K562 (cell line): ENCODE measurements at regions not wholly inside any gene's neighbourhood (a gene's known extent, or its start where the extent isn't known, plus 50 kb on each side); places are given as distances from the start of the nearest gene placed in this dataset.
A peak's percentile ranks its signal among the peaks of the same experiment; 100 is the strongest.

Experiments used
- ATAC-seq: fragments of 200-7000 bp; cut with Tn5 transposase; 3 replicates; pipeline ENCODE4 v1.9.1; 2020; ENCODE audit warnings: moderate library complexity
- BruUV-seq: library from RNA; stranded (reverse); fragments of 400-500 nt; replicated peaks from 2 replicates; lab custom pipeline; 2021; lab: Mats Ljungman, UMichigan
- CTCF ChIA-PET: fragments of 300-600 bp; formaldehyde crosslinking; extraction: SDS; loops from one replicate; lab custom pipeline; 2021; ENCODE audit warnings: low intra/inter-chr PET ratio; lab: Yijun Ruan, JAX
- POLR2A ChIA-PET: fragments of 300-600, 350-650 bp; sonication (Branson Sonifier 250); formaldehyde crosslinking; extraction: SDS; loops from one replicate; lab custom pipeline; 2021; ENCODE audit warnings: antibody characterized with exemption, inconsistent platforms; lab: Yijun Ruan, JAX
- DNase-seq, 4 experiments: peaks; one replicate each; pipeline versions ENCODE4 v3.0.0 to v3.0.0-alpha.2; 2011 to 2018; ENCODE audit warnings: low spot score in 3 of 4, mixed read lengths in 3 of 4; ENCODE audit errors: extremely low read depth in 1 of 4
- FAIRE-seq: peaks from 2 replicates; lab custom pipeline; 2011; peaks lifted over from hg19 to GRCh38; lab: Jason Lieb, UNC
- H2AFZ ChIP-seq: 2 replicates; pipeline ENCODE4 v1.6.0; 2011; ENCODE audit warnings: low read depth, low read length, control low read depth, inconsistent platforms
- H3K27ac ChIP-seq: fragments of 200-600 bp; 3 replicates; pipeline ENCODE4 v1.8.0; 2011; ENCODE audit warnings: low read depth, mild to moderate bottlenecking, control low read depth, inconsistent platforms, low read length, moderate library complexity, mixed read lengths; ENCODE audit errors: extremely low read depth
- H3K27me3 ChIP-seq, 2 experiments: fragments of 300-600 bp in 1 of 2; 2 replicates in 1 of 2; 3 replicates in 1 of 2; pipeline versions ENCODE4 v1.6.0 to v1.8.0; 2011; ENCODE audit warnings: inconsistent platforms in 2 of 2, low read length in 2 of 2, mild to moderate bottlenecking in 1 of 2, mixed read lengths in 1 of 2, moderate library complexity in 1 of 2; ENCODE audit not compliant: control insufficient read depth in 2 of 2, insufficient read depth in 2 of 2
- H3K36me3 ChIP-seq: fragments of 300-600 bp; 3 replicates; pipeline ENCODE4 v1.8.0; 2011; ENCODE audit warnings: mild to moderate bottlenecking, low read length, inconsistent platforms; ENCODE audit not compliant: control insufficient read depth, insufficient read depth
- H3K4me1 ChIP-seq, 2 experiments: fragments of 200-600 bp in 1 of 2; replicated peaks in 1 of 2; 2 replicates in 1 of 2; 3 replicates in 1 of 2; pipeline versions ENCODE4 v1.5.1 to v1.8.0; 2011; ENCODE audit warnings: inconsistent platforms in 2 of 2, low read length in 2 of 2, mild to moderate bottlenecking in 1 of 2, mixed read lengths in 1 of 2, moderate library complexity in 1 of 2; ENCODE audit not compliant: control insufficient read depth in 2 of 2, insufficient read depth in 2 of 2
- H3K4me2 ChIP-seq: 2 replicates; pipeline ENCODE4 v1.6.1; 2011; ENCODE audit warnings: low read length, control low read depth, inconsistent platforms, mixed read lengths; ENCODE audit not compliant: insufficient read depth
- H3K4me3 ChIP-seq: fragments of 200-600 bp; sonication (generic), shearing (Covaris generic); 2 replicates; pipeline ENCODE4 v1.5.1; 2016; ENCODE audit warnings: control low read depth, inconsistent platforms
- H3K79me2 ChIP-seq: fragments of 200-600 bp; 3 replicates; pipeline ENCODE4 v1.8.0; 2011; ENCODE audit warnings: low read length, inconsistent platforms; ENCODE audit not compliant: control insufficient read depth, insufficient read depth
- H3K9ac ChIP-seq, 2 experiments: 2 replicates each; pipeline versions ENCODE4 v1.6.0 to v1.6.1; 2011; ENCODE audit warnings: low read depth in 2 of 2, low read length in 2 of 2, control low read depth in 1 of 2, inconsistent platforms in 1 of 2, mild to moderate bottlenecking in 1 of 2, mixed read lengths in 1 of 2; ENCODE audit not compliant: insufficient read depth in 1 of 2
- H3K9me1 ChIP-seq: one replicate; pipeline ENCODE4 v1.6.0; 2011; ENCODE audit warnings: inconsistent platforms, mild to moderate bottlenecking, low read length, moderate library complexity; ENCODE audit not compliant: control insufficient read depth, insufficient read depth
- H3K9me3 ChIP-seq: replicated peaks from 2 replicates; pipeline ENCODE4 v1.5.1; 2011; ENCODE audit warnings: low read depth, low read length, inconsistent platforms; ENCODE audit not compliant: control insufficient read depth, insufficient read depth
- H4K20me1 ChIP-seq: replicated peaks from 2 replicates; pipeline ENCODE4 v1.6.1; 2011; ENCODE audit warnings: low read length, inconsistent platforms, mixed read lengths; ENCODE audit not compliant: control insufficient read depth, insufficient read depth
- BACH1 ChIP-seq: fragments of 200-800 bp; sonication (Bioruptor generic); IDR thresholded peaks from 2 replicates; pipeline ENCODE4 v1.6.1; 2016; ENCODE audit warnings: missing genetic modification characterization, missing compliant biosample characterization
- CHD1 ChIP-seq: fragments of 200-600 bp; sonication (generic); IDR thresholded peaks from one replicate; pipeline ENCODE4 v1.6.1; 2012; ENCODE audit warnings: mild to moderate bottlenecking, moderate library complexity, low read length, inconsistent platforms
- NFIC ChIP-seq: fragments of 450-650 bp; IDR thresholded peaks from 2 replicates; pipeline ENCODE4 v1.6.1; 2017; ENCODE audit warnings: mild to moderate bottlenecking, inconsistent platforms
- POLR2H ChIP-seq: IDR thresholded peaks from 2 replicates; pipeline ENCODE4 v1.6.1; 2016; ENCODE audit warnings: missing genetic modification characterization, low read depth, mild to moderate bottlenecking, control low read depth, missing compliant biosample characterization, moderate library complexity
- TEAD4 ChIP-seq, 2 experiments: sonication (generic) in 1 of 2; formaldehyde crosslinking in 1 of 2; IDR thresholded peaks; 2 replicates each; pipeline versions ENCODE4 v1.6.1 to v1.8.0; 2012 to 2022; ENCODE audit warnings: borderline replicate concordance in 1 of 2, inconsistent platforms in 1 of 2, low read length in 1 of 2, mild to moderate bottlenecking in 1 of 2, missing genetic modification reagents in 1 of 2
- THRAP3 ChIP-seq: fragments of 450-650 bp; IDR thresholded peaks from 2 replicates; pipeline ENCODE4 v1.6.1; 2016; ENCODE audit warnings: mild to moderate bottlenecking, inconsistent platforms, borderline replicate concordance
- ZNF134 ChIP-seq: fragments of 250-450 bp; sonication (Bioruptor Pico); conservative IDR thresholded peaks from 2 replicates; pipeline ENCODE4 v1.4.0; 2020
- ZNF217 ChIP-seq: sonication (generic); formaldehyde crosslinking; IDR thresholded peaks from 2 replicates; pipeline ENCODE4 v1.8.0; 2022; ENCODE audit warnings: mild to moderate bottlenecking, missing genetic modification reagents
- ZNF76 ChIP-seq: fragments of 250-450 bp; sonication (Bioruptor Pico); IDR thresholded peaks from 2 replicates; pipeline ENCODE4 v1.4.0; 2020; ENCODE audit warnings: mild to moderate bottlenecking, moderate library complexity, borderline replicate concordance
- whole genome bisulfite sequencing: fragments of 100-300 bp; shearing (Covaris generic); methylation state at CpG from one replicate; pipeline ENCODE4 v1.1.6; 2016; ENCODE audit warnings: low coverage, mixed read lengths; ENCODE audit not compliant: insufficient coverage; ENCODE audit errors: missing lambda C conversion rate; 5-methylcytosine and 5-hydroxymethylcytosine counted together
- in situ Hi-C: fragments of 300-500 bp; cut with MboI; formaldehyde crosslinking; loops from 4 replicates; pipeline ENCODE4 v1.15.0; 2018; ENCODE audit warnings: inconsistent platforms, mixed read lengths
- intact Hi-C: fragments of 100-400 bp; cut with micrococcal nuclease; formaldehyde crosslinking; loops from 2 replicates; pipeline ENCODE4 v1.14.2; 2022

GRCh38 chr4:53785996-53786395 is 194.7 kb upstream of the LNX1 start (continued):
- TF ChIP-seq POLR2H (tag) (no peak), TEAD4 (IDR thresholded peaks at IDR 0.05; ENCODE audit: low read length) (no peak), TEAD4 (CRISPR knock-in tag; IDR thresholded peaks at IDR 0.05; ENCODE audit: borderline replicate concordance) (no peak), CHD1 (no peak), BACH1 (no peak), ZNF217 (CRISPR knock-in tag) (no peak)

GRCh38 chr4:53784112-53784511 is 192.8 kb upstream of the LNX1 start:
- Histone ChIP-seq H3K9me3 (no peaks in the 10 kb centered on the region), H3K9ac (no peak overlapping the region), H3K4me1 (no peaks in the 10 kb centered on the region), H3K27ac (no peak overlapping the region), H4K20me1 (no peaks in the 10 kb centered on the region), H3K36me3 (no peaks in the 10 kb centered on the region), H3K4me3 (no peak overlapping the region), H3K27me3 (no peaks in the 10 kb centered on the region; a peak in 2 of 5 replicates), H2AFZ (no peak overlapping the region), H3K79me2 (no peaks in the 10 kb centered on the region), H3K9me1 (no peaks in the 10 kb centered on the region)
- ChIA-PET POLR2A (no interaction called here), CTCF (no interaction called here)
- 2% methylated on average over 3 of the region's 3 CpGs for WGBS
- no peak for DNase-seq
- BruUV-seq: no TSS peak
- in situ Hi-C loops (no loop called here), intact Hi-C loops (no loop called here)
- no peak for ATAC-seq
- TF ChIP-seq THRAP3 (no peak), ZNF134 (CRISPR knock-in tag) (peak; percentile 75), NFIC (no peak), ZNF76 (CRISPR knock-in tag) (no peak)
- TF ChIP-seq, all 486 proteins: peak for 1
- FAIRE-seq: no peak
- no peak overlapping the region for H3K4me2 ChIP-seq
